Astrocyte (in vitro differentiated cells and primary cell): ENCODE measurements at regions not wholly inside any gene's neighbourhood (a gene's known extent, or its start where the extent isn't known, plus 50 kb on each side); places are given as distances from the start of the nearest gene placed in this dataset.

Experiments used
- DNase-seq: peaks from one replicate; pipeline ENCODE4 v3.0.0-alpha.2; 2010; ENCODE audit warnings: low read depth
- FAIRE-seq: peaks from 2 replicates; lab custom pipeline; 2011; peaks lifted over from hg19 to GRCh38; lab: Jason Lieb, UNC
- H2AFZ ChIP-seq: 2 replicates; pipeline ENCODE4 v1.6.0; 2012; ENCODE audit warnings: low read depth, low read length, inconsistent platforms
- H3K27ac ChIP-seq: 2 replicates; pipeline ENCODE4 v1.5.1; 2011; ENCODE audit warnings: low read depth, low read length, inconsistent platforms
- H3K27me3 ChIP-seq: 2 replicates; pipeline ENCODE4 v1.6.0; 2011; ENCODE audit warnings: low read length, inconsistent platforms; ENCODE audit not compliant: insufficient read depth
- H3K36me3 ChIP-seq: 2 replicates; pipeline ENCODE4 v1.5.1; 2011; ENCODE audit warnings: low read length, inconsistent platforms; ENCODE audit not compliant: insufficient read depth
- H3K4me1 ChIP-seq: 2 replicates; pipeline ENCODE4 v1.5.1; 2011; ENCODE audit warnings: low read length, inconsistent platforms; ENCODE audit not compliant: insufficient read depth
- H3K4me2 ChIP-seq: 2 replicates; pipeline ENCODE4 v1.6.0; 2012; ENCODE audit warnings: low read length, inconsistent platforms
- H3K4me3 ChIP-seq: 2 replicates; pipeline ENCODE4 v1.5.1; 2011; ENCODE audit warnings: low read depth, mild to moderate bottlenecking, low read length, inconsistent platforms; ENCODE audit not compliant: insufficient read depth
- H3K79me2 ChIP-seq: 2 replicates; pipeline ENCODE4 v1.6.0; 2012; ENCODE audit warnings: mild to moderate bottlenecking, low read length, inconsistent platforms; ENCODE audit not compliant: insufficient read depth
- H3K9ac ChIP-seq: 2 replicates; pipeline ENCODE4 v1.6.0; 2012; ENCODE audit warnings: mild to moderate bottlenecking, low read length, inconsistent platforms
- H3K9me3 ChIP-seq: 2 replicates; pipeline ENCODE4 v1.5.1; 2012; ENCODE audit warnings: low read depth, mild to moderate bottlenecking, low read length, inconsistent platforms; ENCODE audit not compliant: insufficient read depth
- H4K20me1 ChIP-seq: 2 replicates; pipeline ENCODE4 v1.6.0; 2012; ENCODE audit warnings: low read length, inconsistent platforms; ENCODE audit not compliant: insufficient read depth
- H3K27ac Mint-ChIP-seq: one replicate; pipeline ENCODE4 v1.8.0; 2021; ENCODE audit warnings: mild to moderate bottlenecking, mixed read lengths; ENCODE audit not compliant: unreplicated experiment
- H3K27me3 Mint-ChIP-seq: one replicate; pipeline ENCODE4 v1.8.0; 2021; ENCODE audit warnings: low read depth, mixed read lengths; ENCODE audit not compliant: unreplicated experiment
- H3K36me3 Mint-ChIP-seq: one replicate; pipeline ENCODE4 v1.8.0; 2021; ENCODE audit warnings: low read depth, mixed read lengths; ENCODE audit not compliant: unreplicated experiment
- H3K4me1 Mint-ChIP-seq: one replicate; pipeline ENCODE4 v1.8.0; 2021; ENCODE audit warnings: low read depth, mixed read lengths; ENCODE audit not compliant: unreplicated experiment
- H3K4me3 Mint-ChIP-seq: one replicate; pipeline ENCODE4 v1.8.0; 2021; ENCODE audit warnings: mild to moderate bottlenecking, moderate library complexity, mixed read lengths; ENCODE audit not compliant: unreplicated experiment
- H3K9me3 Mint-ChIP-seq: one replicate; pipeline ENCODE4 v1.8.0; 2021; ENCODE audit warnings: mild to moderate bottlenecking, mixed read lengths; ENCODE audit not compliant: unreplicated experiment
- EZH2 ChIP-seq: IDR thresholded peaks from 2 replicates; pipeline ENCODE4 v1.6.1; 2012; ENCODE audit warnings: mild to moderate bottlenecking, low read length, inconsistent platforms; ENCODE audit not compliant: insufficient read depth
- TF ChIP-seq, protein P1 (sequence below): IDR thresholded peaks from 2 replicates; pipeline ENCODE4 v1.5.1; 2011; ENCODE audit warnings: low read depth, mild to moderate bottlenecking, inconsistent platforms, low read length, moderate library complexity; ENCODE audit not compliant: insufficient read depth

DNA sequence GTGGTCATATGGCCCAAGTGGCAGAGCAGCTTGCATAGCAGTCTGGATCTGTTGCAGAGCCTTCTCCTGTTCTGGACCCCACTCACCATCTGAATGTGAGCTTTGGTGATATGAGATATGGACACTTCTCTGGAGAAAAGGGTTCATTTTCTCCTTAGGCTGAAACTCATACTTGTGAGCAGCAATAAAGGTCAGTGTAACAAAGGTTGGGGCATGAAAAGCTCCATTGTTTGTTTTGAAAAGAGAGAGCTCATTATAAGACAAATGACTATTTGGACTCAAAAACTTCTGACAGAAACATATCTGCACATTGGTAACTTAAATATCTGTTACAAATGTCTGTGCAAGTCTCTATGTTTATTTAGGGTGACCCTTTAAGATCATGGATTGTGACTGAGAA is 517.3 kb downstream of the MFSD1 start:
- no peaks in the 10 kb centered on the region for H3K79me2 ChIP-seq
- no peaks in the 10 kb centered on the region for H3K27me3 Mint-ChIP-seq
- TF ChIP-seq EZH2 = no peak
- TF ChIP-seq, protein P1, sequence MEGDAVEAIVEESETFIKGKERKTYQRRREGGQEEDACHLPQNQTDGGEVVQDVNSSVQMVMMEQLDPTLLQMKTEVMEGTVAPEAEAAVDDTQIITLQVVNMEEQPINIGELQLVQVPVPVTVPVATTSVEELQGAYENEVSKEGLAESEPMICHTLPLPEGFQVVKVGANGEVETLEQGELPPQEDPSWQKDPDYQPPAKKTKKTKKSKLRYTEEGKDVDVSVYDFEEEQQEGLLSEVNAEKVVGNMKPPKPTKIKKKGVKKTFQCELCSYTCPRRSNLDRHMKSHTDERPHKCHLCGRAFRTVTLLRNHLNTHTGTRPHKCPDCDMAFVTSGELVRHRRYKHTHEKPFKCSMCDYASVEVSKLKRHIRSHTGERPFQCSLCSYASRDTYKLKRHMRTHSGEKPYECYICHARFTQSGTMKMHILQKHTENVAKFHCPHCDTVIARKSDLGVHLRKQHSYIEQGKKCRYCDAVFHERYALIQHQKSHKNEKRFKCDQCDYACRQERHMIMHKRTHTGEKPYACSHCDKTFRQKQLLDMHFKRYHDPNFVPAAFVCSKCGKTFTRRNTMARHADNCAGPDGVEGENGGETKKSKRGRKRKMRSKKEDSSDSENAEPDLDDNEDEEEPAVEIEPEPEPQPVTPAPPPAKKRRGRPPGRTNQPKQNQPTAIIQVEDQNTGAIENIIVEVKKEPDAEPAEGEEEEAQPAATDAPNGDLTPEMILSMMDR = no peak
- no peaks in the 10 kb centered on the region for H3K36me3 ChIP-seq
- no peaks in the 10 kb centered on the region for H3K9me3 ChIP-seq
- no peak overlapping the region for H3K4me3 Mint-ChIP-seq
- no peak overlapping the region for H2AFZ ChIP-seq
- no peak overlapping the region for H3K27ac Mint-ChIP-seq
- H4K20me1 ChIP-seq = no peaks in the 10 kb centered on the region
- no peak overlapping the region for H3K4me2 ChIP-seq
- no peak for FAIRE-seq
- no peaks in the 10 kb centered on the region for H3K4me1 Mint-ChIP-seq
- H3K9me3 Mint-ChIP-seq = no peaks in the 10 kb centered on the region
- no peak overlapping the region for H3K4me3 ChIP-seq
- no peak for DNase-seq
- H3K27me3 ChIP-seq = peaks cover 3% of the 10 kb centered on the region
- H3K36me3 Mint-ChIP-seq = no peaks in the 10 kb centered on the region
- H3K9ac ChIP-seq = no peak overlapping the region
- H3K27ac ChIP-seq = no peak overlapping the region
- no peaks in the 10 kb centered on the region for H3K4me1 ChIP-seq

DNA sequence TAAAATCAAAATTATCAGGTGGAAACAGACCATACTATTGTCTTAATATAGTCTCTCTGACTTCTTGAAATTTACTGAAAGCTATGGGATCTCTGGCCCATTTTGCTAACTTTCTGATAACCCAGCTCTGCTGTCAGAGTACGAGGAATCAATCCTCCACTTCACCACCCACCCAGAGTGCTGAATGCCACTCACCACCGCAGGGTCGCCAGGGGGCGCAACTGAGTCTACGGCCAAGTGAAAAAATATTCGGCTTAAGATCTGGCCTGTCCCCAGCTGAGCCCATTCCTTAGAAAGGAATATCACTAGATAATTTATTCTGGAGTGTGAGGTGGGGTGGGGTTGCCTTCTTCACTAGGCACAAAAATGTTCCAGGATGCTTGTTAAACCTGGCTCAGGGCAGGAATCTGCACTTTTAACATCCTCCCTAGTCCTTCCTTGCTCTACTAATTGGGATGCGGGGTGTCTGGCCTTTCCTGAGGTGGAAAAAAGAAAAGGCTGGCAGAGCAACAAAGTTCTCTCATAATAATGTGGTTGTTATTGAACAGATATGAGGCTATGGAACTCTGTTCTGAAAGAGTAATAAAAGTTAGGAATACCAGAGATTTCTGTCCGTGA is 520.6 kb downstream of the MFSD1 start:
- H3K9me3 Mint-ChIP-seq = no peaks in the 10 kb centered on the region
- H3K4me1 Mint-ChIP-seq = no peaks in the 10 kb centered on the region
- no peak overlapping the region for H3K27ac ChIP-seq
- no peaks in the 10 kb centered on the region for H3K36me3 Mint-ChIP-seq
- no peak overlapping the region for H3K4me3 Mint-ChIP-seq
- no peak overlapping the region for H3K4me3 ChIP-seq
- TF ChIP-seq, protein P1 = peak; percentile 66
- TF ChIP-seq EZH2 = no peak
- no peaks in the 10 kb centered on the region for H4K20me1 ChIP-seq
- H3K27ac Mint-ChIP-seq = no peak overlapping the region
- H3K27me3 ChIP-seq = no peaks in the 10 kb centered on the region
- H3K36me3 ChIP-seq = no peaks in the 10 kb centered on the region
- no peak overlapping the region for H2AFZ ChIP-seq
- H3K27me3 Mint-ChIP-seq = no peaks in the 10 kb centered on the region
- H3K79me2 ChIP-seq = no peaks in the 10 kb centered on the region
- no peak overlapping the region for H3K4me2 ChIP-seq
- DNase-seq (no peak), FAIRE-seq (no peak)
- no peaks in the 10 kb centered on the region for H3K9me3 ChIP-seq
- no peak overlapping the region for H3K9ac ChIP-seq
- no peaks in the 10 kb centered on the region for H3K4me1 ChIP-seq

DNA sequence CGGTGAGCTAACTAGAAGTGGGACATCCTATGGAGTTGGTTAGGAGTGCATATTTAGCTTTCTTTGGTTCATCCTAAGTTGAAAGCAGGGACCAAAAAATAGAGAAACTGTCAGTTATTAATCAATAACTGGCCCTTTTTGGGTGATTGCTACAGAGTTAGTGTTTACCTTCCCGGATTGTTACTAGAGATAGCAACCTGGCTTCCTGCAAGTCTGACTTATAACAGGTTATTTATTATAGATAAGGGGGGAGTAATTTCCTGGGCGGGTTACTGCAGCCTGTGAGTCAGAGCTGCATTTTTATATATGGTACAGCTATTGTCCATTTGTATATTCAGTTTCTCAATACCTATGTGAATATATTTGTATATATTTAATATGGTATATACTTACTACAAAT is 522.0 kb downstream of the MFSD1 start:
- Histone ChIP-seq H4K20me1 (no peaks in the 10 kb centered on the region), H3K36me3 (no peaks in the 10 kb centered on the region), H3K27ac (no peak overlapping the region), H2AFZ (no peak overlapping the region), H3K4me2 (no peak overlapping the region), H3K4me3 (no peak overlapping the region), H3K9me3 (no peaks in the 10 kb centered on the region), H3K4me1 (no peaks in the 10 kb centered on the region), H3K9ac (no peak overlapping the region), H3K27me3 (no peaks in the 10 kb centered on the region), H3K79me2 (no peaks in the 10 kb centered on the region)
- Mint-ChIP-seq H3K27ac (no peak overlapping the region), H3K9me3 (no peaks in the 10 kb centered on the region), H3K27me3 (no peaks in the 10 kb centered on the region), H3K4me3 (no peak overlapping the region), H3K36me3 (no peaks in the 10 kb centered on the region), H3K4me1 (no peaks in the 10 kb centered on the region)
- no peak for FAIRE-seq
- no peak for TF ChIP-seq EZH2
- TF ChIP-seq, protein P1 = no peak
- no peak for DNase-seq
